CD4-positive, CD25-positive, alpha-beta regulatory T cell (primary cell): ENCODE measurements at regions not wholly inside any gene's neighbourhood (a gene's known extent, or its start where the extent isn't known, plus 50 kb on each side); places are given as distances from the start of the nearest gene placed in this dataset.

Experiments
- ATAC-seq, 2 donors: fragments of 150-1000 bp; cut with Tn5 transposase; one replicate each; pipeline ENCODE4 v1.10.0; 2021; ENCODE audit warnings: low read depth in 2 of 2, moderate number of reproducible peaks in 2 of 2, moderate library complexity in 1 of 2
- DNase-seq, 3 donors: peaks; one replicate each; pipeline versions ENCODE4 v3.0.0 to v3.0.0-alpha.2; 2012 to 2022; ENCODE audit warnings: mixed read lengths in 1 of 3
- H3K27ac ChIP-seq: one replicate; pipeline ENCODE4 v1.7.0; 2013; ENCODE audit warnings: mild to moderate bottlenecking, low read length; ENCODE audit not compliant: insufficient read depth, poor library complexity, severe bottlenecking
- H3K27me3 ChIP-seq: one replicate; pipeline ENCODE4 v1.7.0; 2013; ENCODE audit warnings: low read length; ENCODE audit not compliant: control insufficient read depth, insufficient read depth
- H3K36me3 ChIP-seq: one replicate; pipeline ENCODE4 v1.7.0; 2013; ENCODE audit warnings: mild to moderate bottlenecking, low read length, moderate library complexity; ENCODE audit not compliant: control insufficient read depth, insufficient read depth
- H3K4me1 ChIP-seq: 2 replicates; pipeline ENCODE4 v1.7.0; 2013; ENCODE audit warnings: mild to moderate bottlenecking, low read length; ENCODE audit not compliant: insufficient read depth, control insufficient read depth, poor library complexity, severe bottlenecking
- H3K4me3 ChIP-seq: one replicate; pipeline ENCODE4 v1.7.0; 2013; ENCODE audit warnings: low read depth, mild to moderate bottlenecking, low read length, moderate library complexity
- H3K9me3 ChIP-seq, 2 experiments: 1 replicate in 1 of 2; 2 replicates in 1 of 2; pipeline ENCODE4 v1.7.0; 2013; ENCODE audit warnings: low read length in 2 of 2, mild to moderate bottlenecking in 1 of 2, moderate library complexity in 1 of 2; ENCODE audit not compliant: control insufficient read depth in 2 of 2
- H3K27ac Mint-ChIP-seq, 3 donors: one replicate each; pipeline ENCODE4 v1.8.0; 2020 to 2022; ENCODE audit warnings: mild to moderate bottlenecking in 3 of 3, mixed read lengths in 3 of 3, moderate library complexity in 2 of 3
- H3K27me3 Mint-ChIP-seq: one replicate; pipeline ENCODE4 v1.8.0; 2022; ENCODE audit warnings: mild to moderate bottlenecking, mixed read lengths
- H3K36me3 Mint-ChIP-seq: one replicate; pipeline ENCODE4 v1.8.0; 2020; ENCODE audit warnings: mixed read lengths
- H3K4me1 Mint-ChIP-seq, 4 donors: one replicate each; pipeline ENCODE4 v1.8.0; 2020 to 2022; ENCODE audit warnings: mixed read lengths in 4 of 4, mild to moderate bottlenecking in 1 of 4
- H3K4me3 Mint-ChIP-seq, 4 donors: one replicate each; pipeline ENCODE4 v1.8.0; 2020 to 2022; ENCODE audit warnings: mild to moderate bottlenecking in 4 of 4, mixed read lengths in 4 of 4, moderate library complexity in 3 of 4
- H3K9me3 Mint-ChIP-seq, 7 donors: one replicate each; pipeline ENCODE4 v1.8.0; 2020 to 2022; ENCODE audit warnings: mixed read lengths in 7 of 7, mild to moderate bottlenecking in 3 of 7, moderate library complexity in 2 of 7

DNA sequence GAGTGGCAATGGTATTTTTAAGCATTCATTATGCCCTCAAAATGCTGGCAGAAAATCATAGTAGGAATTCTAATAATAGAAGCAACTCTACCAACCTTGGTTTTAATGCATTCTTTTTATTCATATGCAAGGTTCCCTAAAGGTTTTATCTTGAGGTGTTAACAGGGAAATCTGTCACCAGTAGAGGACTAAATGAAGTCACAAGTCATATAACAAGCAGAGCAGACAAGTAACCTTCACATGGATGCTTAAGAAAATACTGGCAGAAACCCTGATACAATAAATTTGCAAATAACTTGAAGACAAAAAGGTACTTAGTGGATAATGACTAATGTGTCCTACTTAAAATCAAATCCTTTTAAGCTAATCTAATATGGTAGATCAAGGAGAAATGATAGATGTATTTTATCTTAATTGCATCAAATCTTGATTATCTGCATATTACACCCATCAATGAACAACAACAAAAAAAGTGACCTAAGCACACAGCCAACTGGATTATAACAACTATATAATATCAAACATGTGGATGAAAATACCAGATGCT, 73.3 kb downstream of the RFC3 start:
- Histone ChIP-seq H3K9me3 (peaks cover 9 to 21% of the 10 kb centered on the region in 2 experiments), H3K36me3 (no peaks in the 10 kb centered on the region), H3K4me3 (no peak overlapping the region), H3K27ac (no peak overlapping the region), H3K4me1 (no peaks in the 10 kb centered on the region), H3K27me3 (no peaks in the 10 kb centered on the region)
- Mint-ChIP-seq H3K36me3 (peaks cover 4% of the 10 kb centered on the region), H3K4me1 (no peaks in the 10 kb centered on the region), H3K9me3 (peaks cover 1 to 37% (median 23%) of the 10 kb centered on the region in 7 donors), H3K27me3 (no peaks in the 10 kb centered on the region), H3K4me3 (no peak overlapping the region), H3K27ac (no peak overlapping the region)
- DNase-seq: no peak
- no peak for ATAC-seq

DNA sequence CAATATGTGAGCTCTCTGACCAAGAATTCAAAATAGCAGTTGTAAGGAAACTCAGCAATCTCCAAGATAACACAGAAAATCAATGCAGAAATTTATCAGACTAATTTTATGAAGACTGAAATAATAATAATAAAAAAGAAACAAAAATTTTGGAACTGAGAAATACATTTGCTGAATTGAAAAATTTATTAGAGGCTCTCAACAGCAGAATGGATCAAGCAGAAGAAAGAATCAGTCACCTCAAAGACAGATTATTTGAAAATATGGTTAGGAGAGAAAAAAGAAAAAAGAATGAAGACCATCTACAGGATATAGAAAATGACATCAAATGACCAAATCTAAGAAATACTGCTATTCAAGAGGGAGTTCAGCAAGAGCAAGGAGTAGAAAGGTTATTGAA, 75.6 kb downstream of the RFC3 start:
- Mint-ChIP-seq H3K27ac (no peak overlapping the region), H3K4me3 (no peak overlapping the region), H3K4me1 (no peaks in the 10 kb centered on the region), H3K27me3 (no peaks in the 10 kb centered on the region), H3K36me3 (peaks cover 4% of the 10 kb centered on the region), H3K9me3 (peaks cover 1 to 49% (median 27%) of the 10 kb centered on the region in 7 donors)
- H3K4me3 ChIP-seq: no peak overlapping the region
- DNase-seq (no peak), ATAC-seq (no peak)
- H3K9me3 ChIP-seq: peaks cover 14 to 26% of the 10 kb centered on the region in 2 experiments
- no peaks in the 10 kb centered on the region for H3K36me3 ChIP-seq
- H3K4me1 ChIP-seq: no peaks in the 10 kb centered on the region
- H3K27ac ChIP-seq: no peak overlapping the region
- H3K27me3 ChIP-seq: no peaks in the 10 kb centered on the region

DNA sequence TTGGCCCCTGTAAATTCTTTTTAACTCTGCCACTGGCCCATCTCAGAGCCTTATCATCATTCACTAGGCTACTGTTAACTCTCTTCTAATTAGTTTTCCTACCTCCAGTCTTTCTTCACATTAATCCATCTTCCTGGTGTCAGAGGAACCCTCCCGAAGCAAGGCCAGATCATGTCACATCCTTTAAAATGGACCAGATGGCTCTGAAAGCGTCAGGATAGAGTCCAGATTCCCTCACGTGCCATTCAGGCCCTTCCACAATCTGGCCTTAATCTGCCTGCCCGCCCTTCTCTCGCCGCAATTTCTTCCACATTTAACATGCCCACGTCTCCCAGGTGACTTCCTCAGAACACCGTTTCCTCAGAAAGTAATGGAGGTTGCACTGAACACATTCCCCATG, 86.5 kb downstream of the RFC3 start:
- no peak for DNase-seq
- Histone ChIP-seq H3K9me3 (peaks cover 2 to 7% of the 10 kb centered on the region in 2 experiments), H3K36me3 (no peaks in the 10 kb centered on the region), H3K27ac (no peak overlapping the region), H3K4me1 (no peaks in the 10 kb centered on the region), H3K4me3 (no peak overlapping the region), H3K27me3 (no peaks in the 10 kb centered on the region)
- Mint-ChIP-seq H3K4me3 (no peak overlapping the region), H3K36me3 (no peaks in the 10 kb centered on the region), H3K27me3 (no peaks in the 10 kb centered on the region), H3K9me3 (peaks cover 2 to 19% (median 15%) of the 10 kb centered on the region in 7 donors), H3K27ac (no peak overlapping the region), H3K4me1 (no peaks in the 10 kb centered on the region)
- no peak for ATAC-seq

DNA sequence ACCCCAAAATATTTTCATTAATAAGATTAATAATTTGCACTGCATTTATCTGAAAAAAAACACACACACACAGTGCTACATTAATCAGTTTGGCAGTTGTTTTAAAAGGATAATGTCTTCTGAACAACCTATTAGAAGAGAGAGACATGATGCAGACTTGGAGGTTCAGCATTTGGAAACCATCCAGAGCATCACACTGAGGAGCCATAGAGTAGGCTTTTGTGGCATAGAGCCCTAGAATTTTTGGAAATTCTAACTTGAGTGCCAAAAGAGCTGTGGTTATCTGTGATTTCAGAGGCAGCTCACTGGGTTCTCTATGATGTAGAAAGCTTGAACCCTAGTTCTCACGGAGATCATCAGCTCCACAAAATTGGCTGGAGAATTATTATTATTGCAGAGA, 90.2 kb downstream of the RFC3 start:
- Mint-ChIP-seq H3K4me3 (no peak overlapping the region), H3K27ac (no peak overlapping the region), H3K27me3 (no peaks in the 10 kb centered on the region), H3K9me3 (peaks cover 0 to 7% (median 2%) of the 10 kb centered on the region in 7 donors), H3K36me3 (no peaks in the 10 kb centered on the region), H3K4me1 (no peaks in the 10 kb centered on the region)
- no peak overlapping the region for H3K4me3 ChIP-seq
- no peaks in the 10 kb centered on the region for H3K9me3 ChIP-seq
- no peaks in the 10 kb centered on the region for H3K27me3 ChIP-seq
- no peaks in the 10 kb centered on the region for H3K4me1 ChIP-seq
- no peak for ATAC-seq
- no peak overlapping the region for H3K27ac ChIP-seq
- no peak for DNase-seq
- H3K36me3 ChIP-seq: no peaks in the 10 kb centered on the region

DNA sequence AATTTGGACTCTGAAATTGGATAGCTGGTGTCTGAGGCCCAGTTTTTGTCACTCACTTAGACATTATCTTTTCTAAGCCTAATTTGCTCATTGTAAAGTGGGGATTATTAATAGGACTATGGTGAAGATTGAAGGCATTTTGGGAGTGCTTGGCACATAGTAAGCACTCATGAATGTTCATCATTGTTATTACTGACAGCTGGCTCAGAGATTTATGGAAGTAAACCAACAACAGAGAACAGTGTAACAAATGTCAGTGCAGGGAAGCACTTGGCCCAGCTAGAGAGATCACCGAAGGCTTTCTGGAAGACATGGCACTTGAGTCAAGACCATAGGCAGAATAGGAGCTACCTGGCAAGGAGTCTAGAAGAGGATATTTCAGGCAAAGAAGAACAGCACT, 92.3 kb downstream of the RFC3 start:
- Mint-ChIP-seq H3K27me3 (no peaks in the 10 kb centered on the region), H3K27ac (no peak overlapping the region), H3K4me3 (no peak overlapping the region), H3K4me1 (no peaks in the 10 kb centered on the region), H3K36me3 (no peaks in the 10 kb centered on the region), H3K9me3 (peaks cover 0 to 7% (median 2%) of the 10 kb centered on the region in 7 donors)
- H3K36me3 ChIP-seq: no peaks in the 10 kb centered on the region
- no peak for DNase-seq
- H3K9me3 ChIP-seq: no peaks in the 10 kb centered on the region
- no peaks in the 10 kb centered on the region for H3K27me3 ChIP-seq
- no peaks in the 10 kb centered on the region for H3K4me1 ChIP-seq
- H3K4me3 ChIP-seq: no peak overlapping the region
- H3K27ac ChIP-seq: no peak overlapping the region
- no peak for ATAC-seq

DNA sequence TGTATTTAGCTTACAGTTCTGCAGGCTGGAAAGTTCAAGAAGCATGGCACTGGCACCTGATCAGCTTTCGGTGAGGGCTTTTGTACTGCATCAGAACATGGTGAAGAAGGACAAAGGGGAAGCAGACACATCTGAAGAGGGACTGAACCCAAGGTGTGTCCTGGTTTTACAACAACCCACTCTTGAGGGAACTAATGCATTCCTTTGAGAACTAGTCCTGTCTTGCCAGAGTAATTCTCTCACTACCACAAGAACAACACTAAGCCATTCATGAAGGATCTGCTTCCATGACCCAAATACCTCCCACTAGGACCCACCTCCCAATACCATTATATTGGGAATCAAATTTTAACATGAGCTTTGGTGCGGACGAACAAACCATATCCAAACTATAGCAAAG, 93.6 kb downstream of the RFC3 start:
- H3K27ac Mint-ChIP-seq: no peak overlapping the region
- H3K9me3 ChIP-seq: no peaks in the 10 kb centered on the region
- no peak overlapping the region for H3K27ac ChIP-seq
- H3K4me3 ChIP-seq: no peak overlapping the region
- H3K27me3 Mint-ChIP-seq: no peaks in the 10 kb centered on the region
- H3K4me3 Mint-ChIP-seq: no peak overlapping the region
- no peak for ATAC-seq
- peaks cover 0 to 7% (median 0%) of the 10 kb centered on the region in 7 donors for H3K9me3 Mint-ChIP-seq
- no peaks in the 10 kb centered on the region for H3K27me3 ChIP-seq
- no peaks in the 10 kb centered on the region for H3K4me1 ChIP-seq
- no peaks in the 10 kb centered on the region for H3K4me1 Mint-ChIP-seq
- no peaks in the 10 kb centered on the region for H3K36me3 Mint-ChIP-seq
- H3K36me3 ChIP-seq: no peaks in the 10 kb centered on the region
- DNase-seq: no peak

DNA sequence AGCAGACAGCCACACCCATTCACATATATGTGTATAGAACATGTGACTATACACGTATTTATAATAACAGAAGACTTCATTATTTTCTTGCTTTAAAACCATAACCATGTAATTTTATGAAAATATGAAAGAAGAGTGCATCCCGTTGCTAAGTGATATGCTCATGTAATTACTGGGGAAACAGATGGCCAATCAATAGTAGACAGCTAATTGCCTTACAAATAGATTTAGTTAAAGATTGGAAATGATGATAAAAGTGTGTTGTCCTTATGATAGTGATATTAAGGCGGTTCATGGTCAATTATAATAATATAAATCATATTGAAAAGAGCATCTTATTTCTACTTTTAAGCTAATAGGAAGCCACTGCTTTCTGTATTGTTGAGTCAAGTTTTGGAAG, 95.9 kb downstream of the RFC3 start:
- Histone ChIP-seq H3K27ac (no peak overlapping the region), H3K27me3 (no peaks in the 10 kb centered on the region), H3K36me3 (no peaks in the 10 kb centered on the region), H3K4me3 (no peak overlapping the region), H3K9me3 (no peaks in the 10 kb centered on the region), H3K4me1 (no peaks in the 10 kb centered on the region)
- ATAC-seq: no peak
- H3K27ac Mint-ChIP-seq: no peak overlapping the region
- DNase-seq: no peak
- H3K4me3 Mint-ChIP-seq: no peak overlapping the region
- H3K27me3 Mint-ChIP-seq: no peaks in the 10 kb centered on the region
- peaks cover 0 to 7% (median 0%) of the 10 kb centered on the region in 7 donors for H3K9me3 Mint-ChIP-seq
- H3K36me3 Mint-ChIP-seq: no peaks in the 10 kb centered on the region
- no peaks in the 10 kb centered on the region for H3K4me1 Mint-ChIP-seq

DNA sequence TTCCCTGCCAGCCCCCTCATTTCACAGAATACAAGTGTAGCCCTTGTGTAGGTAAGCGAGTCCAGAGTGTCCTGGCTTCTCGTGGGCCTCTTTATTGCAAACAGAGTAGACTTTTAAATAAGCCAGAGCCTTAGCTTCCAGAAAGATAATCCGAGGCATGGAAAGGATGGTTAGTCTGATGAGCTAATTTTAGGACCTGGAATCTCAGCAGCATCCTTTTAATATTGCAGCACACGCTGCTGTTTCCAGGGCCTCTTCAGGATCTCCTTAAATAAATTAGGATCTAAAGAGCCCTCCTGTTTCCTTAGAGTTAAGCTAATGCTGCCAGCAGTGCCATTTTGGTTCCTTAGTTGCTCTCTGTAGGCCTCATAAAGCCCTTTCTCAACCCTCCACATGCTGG, 99.2 kb downstream of the RFC3 start:
- peaks cover 0 to 4% (median 0%) of the 10 kb centered on the region in 7 donors for H3K9me3 Mint-ChIP-seq
- Histone ChIP-seq H3K27ac (no peak overlapping the region), H3K36me3 (no peaks in the 10 kb centered on the region), H3K9me3 (no peaks in the 10 kb centered on the region), H3K4me3 (no peak overlapping the region), H3K27me3 (no peaks in the 10 kb centered on the region), H3K4me1 (no peaks in the 10 kb centered on the region)
- H3K36me3 Mint-ChIP-seq: no peaks in the 10 kb centered on the region
- H3K27ac Mint-ChIP-seq: no peak overlapping the region
- H3K4me1 Mint-ChIP-seq: no peaks in the 10 kb centered on the region
- no peak overlapping the region for H3K4me3 Mint-ChIP-seq
- no peak for DNase-seq
- no peaks in the 10 kb centered on the region for H3K27me3 Mint-ChIP-seq
- no peak for ATAC-seq
